Kidney (tissue), 13 donors: ENCODE measurements at regions not wholly inside any gene's neighbourhood (a gene's known extent, or its start where the extent isn't known, plus 50 kb on each side); places are given as distances from the start of the nearest gene placed in this dataset.

Experiments used
- DNase-seq, 5 donors: peaks; one replicate each; pipeline ENCODE4 v3.0.0-alpha.2; 2013 to 2020
- FAIRE-seq: peaks from 2 replicates; lab custom pipeline; 2012; peaks lifted over from hg19 to GRCh38; lab: Jason Lieb, UNC
- H3K27ac ChIP-seq, 2 donors: one replicate each; pipeline ENCODE4 v1.7.0; 2013; ENCODE audit warnings: low read depth in 2 of 2, low read length in 2 of 2, inconsistent platforms in 1 of 2
- H3K27me3 ChIP-seq: one replicate; pipeline ENCODE4 v1.7.1; 2013; ENCODE audit warnings: low read length, inconsistent platforms; ENCODE audit not compliant: control insufficient read depth, insufficient read depth
- H3K36me3 ChIP-seq, 3 donors: one replicate each; pipeline versions ENCODE4 v1.7.0 to v1.7.1; 2013; ENCODE audit warnings: low read length in 3 of 3, control low read depth in 1 of 3, inconsistent platforms in 1 of 3; ENCODE audit not compliant: insufficient read depth in 3 of 3, control insufficient read depth in 2 of 3
- H3K4me1 ChIP-seq, 3 donors: one replicate each; pipeline versions ENCODE4 v1.7.0 to v1.7.1; 2013; ENCODE audit warnings: low read length in 3 of 3, inconsistent platforms in 1 of 3, low read depth in 1 of 3; ENCODE audit not compliant: control insufficient read depth in 2 of 3, insufficient read depth in 2 of 3
- H3K4me3 ChIP-seq, 3 donors: one replicate each; pipeline versions ENCODE4 v1.7.0 to v1.8.1; 2013; ENCODE audit warnings: low read length in 3 of 3, control low read depth in 1 of 3, inconsistent platforms in 1 of 3
- H3K9ac ChIP-seq, 3 donors: one replicate each; pipeline versions ENCODE4 v1.7.0 to v1.7.1; 2013; ENCODE audit warnings: low read length in 3 of 3, control low read depth in 1 of 3, inconsistent platforms in 1 of 3
- H3K9me3 ChIP-seq, 3 donors: one replicate each; pipeline versions ENCODE4 v1.7.0 to v1.7.1; 2013; ENCODE audit warnings: low read length in 3 of 3, control low read depth in 1 of 3, inconsistent platforms in 1 of 3; ENCODE audit not compliant: control insufficient read depth in 2 of 3, insufficient read depth in 1 of 3
- intact Hi-C: fragments of 100-400 bp; cut with DNase I; formaldehyde crosslinking; loops from one replicate; pipeline ENCODE4 v1.11.1; 2022
- TF ChIP-seq, protein P1 (sequence below): IDR thresholded peaks from 3 replicates; pipeline ENCODE4 v1.5.1; 2012; ENCODE audit warnings: mild to moderate bottlenecking, moderate library complexity, borderline replicate concordance; ENCODE audit not compliant: insufficient read depth; ENCODE audit errors: extremely low read depth
- donor health status: control.
- donor health status: control.
- donor health status: control.
- donor health status: control.
- donor health status: control.
- donor health status: DM: yes; HTN: yes; CAD: no.
- donor health status: Normal renal cell carcinoma (clear cell type).

- Histone ChIP-seq H3K27ac (no peak overlapping the region), H3K4me3 (no peak overlapping the region), H3K9ac (no peak overlapping the region), H3K27me3 (no peaks in the 10 kb centered on the region), H3K4me1 (no peaks in the 10 kb centered on the region), H3K36me3 (no peaks in the 10 kb centered on the region), H3K9me3 (no peaks in the 10 kb centered on the region)
- FAIRE-seq (no peak), DNase-seq (no peak)
- TF ChIP-seq, protein P1, sequence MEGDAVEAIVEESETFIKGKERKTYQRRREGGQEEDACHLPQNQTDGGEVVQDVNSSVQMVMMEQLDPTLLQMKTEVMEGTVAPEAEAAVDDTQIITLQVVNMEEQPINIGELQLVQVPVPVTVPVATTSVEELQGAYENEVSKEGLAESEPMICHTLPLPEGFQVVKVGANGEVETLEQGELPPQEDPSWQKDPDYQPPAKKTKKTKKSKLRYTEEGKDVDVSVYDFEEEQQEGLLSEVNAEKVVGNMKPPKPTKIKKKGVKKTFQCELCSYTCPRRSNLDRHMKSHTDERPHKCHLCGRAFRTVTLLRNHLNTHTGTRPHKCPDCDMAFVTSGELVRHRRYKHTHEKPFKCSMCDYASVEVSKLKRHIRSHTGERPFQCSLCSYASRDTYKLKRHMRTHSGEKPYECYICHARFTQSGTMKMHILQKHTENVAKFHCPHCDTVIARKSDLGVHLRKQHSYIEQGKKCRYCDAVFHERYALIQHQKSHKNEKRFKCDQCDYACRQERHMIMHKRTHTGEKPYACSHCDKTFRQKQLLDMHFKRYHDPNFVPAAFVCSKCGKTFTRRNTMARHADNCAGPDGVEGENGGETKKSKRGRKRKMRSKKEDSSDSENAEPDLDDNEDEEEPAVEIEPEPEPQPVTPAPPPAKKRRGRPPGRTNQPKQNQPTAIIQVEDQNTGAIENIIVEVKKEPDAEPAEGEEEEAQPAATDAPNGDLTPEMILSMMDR = no peak
- intact Hi-C loops = no loop called here
Measured at GRCh38 chr1:197825541-197825940, 50.3 kb upstream of the DENND1B start.
